Esophagus squamous epithelium (tissue), 4 donors: ENCODE measurements at regions not wholly inside any gene's neighbourhood (a gene's known extent, or its start where the extent isn't known, plus 50 kb on each side); places are given as distances from the start of the nearest gene placed in this dataset.

Source experiments
- CTCF ChIP-seq, 6 experiments: fragments of 450-650 bp in 4 of 6; fragments of 200-600 bp in 2 of 6; sonication (generic) in 2 of 6; IDR thresholded peaks; one replicate each; pipeline ENCODE4 v1.5.1; 2016 to 2019; ENCODE audit warnings: antibody characterized with exemption in 6 of 6, mild to moderate bottlenecking in 4 of 6, moderate library complexity in 4 of 6
- POLR2A ChIP-seq, 4 donors: fragments of 450-650 bp; IDR thresholded peaks; one replicate each; pipeline ENCODE4 v1.6.1; 2017; ENCODE audit warnings: antibody characterized with exemption in 4 of 4, mild to moderate bottlenecking in 4 of 4, moderate library complexity in 3 of 4

DNA sequence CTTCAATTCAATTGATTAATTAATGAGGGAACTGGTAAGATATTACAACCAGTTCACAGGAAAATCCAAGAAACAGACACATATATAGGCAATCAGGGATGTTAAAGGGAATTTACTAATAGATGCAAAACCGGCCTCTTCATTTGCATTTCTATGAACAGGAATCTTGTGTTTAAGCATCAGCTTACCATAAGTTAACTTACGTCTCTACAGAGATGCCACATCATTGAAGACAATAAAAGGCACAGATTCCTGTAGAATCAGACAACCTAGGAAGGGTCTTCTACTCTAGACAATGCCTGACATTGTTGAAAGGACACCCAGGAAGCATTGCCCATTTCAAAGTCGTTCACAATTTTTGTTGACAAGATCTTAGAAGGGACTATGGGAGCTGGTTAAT lies 93.0 kb upstream of the EPCAM start:
- TF ChIP-seq CTCF (IDR thresholded peaks at IDR 0.05) = no peak
- TF ChIP-seq POLR2A (IDR thresholded peaks at IDR 0.05) = no peak
